HG03439 (cell line): ENCODE measurements at regions not wholly inside any gene's neighbourhood (a gene's known extent, or its start where the extent isn't known, plus 50 kb on each side); places are given as distances from the start of the nearest gene placed in this dataset.
A peak's percentile ranks its signal among the peaks of the same experiment; 100 is the strongest.

Experiments used
- ATAC-seq: cut with Tn5 transposase; IDR thresholded peaks from one replicate; pipeline ENCODE4 v1.9.1; 2021; ENCODE audit warnings: mild to moderate bottlenecking, moderate library complexity; ENCODE audit not compliant: unreplicated experiment

DNA sequence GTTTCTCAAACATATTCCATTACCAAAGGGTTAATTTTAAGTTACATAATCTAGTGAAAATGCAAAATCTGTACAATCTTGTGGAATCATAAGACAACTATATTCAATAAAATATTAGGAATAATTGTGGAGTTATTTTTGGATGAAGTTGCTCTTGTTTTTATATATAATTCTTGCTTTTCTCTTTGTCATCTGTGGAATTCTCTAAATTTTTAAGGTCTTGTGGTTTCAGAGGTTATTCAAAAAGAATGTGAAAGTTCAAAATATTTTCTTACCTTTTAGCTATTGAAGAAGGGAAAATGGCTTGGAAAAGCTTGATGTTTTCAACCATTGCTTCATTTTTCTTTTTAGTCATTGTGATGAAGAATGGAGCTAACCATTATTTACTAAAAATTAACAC lies 552.1 kb downstream of the TFEC start:
- ATAC-seq = no peak

GRCh38 chr7:115477193-115477651 lies 553.3 kb downstream of the TFEC start:
- ATAC-seq = no peak

GRCh38 chr7:115476671-115477181 lies 553.8 kb downstream of the TFEC start:
- ATAC-seq = no peak

DNA sequence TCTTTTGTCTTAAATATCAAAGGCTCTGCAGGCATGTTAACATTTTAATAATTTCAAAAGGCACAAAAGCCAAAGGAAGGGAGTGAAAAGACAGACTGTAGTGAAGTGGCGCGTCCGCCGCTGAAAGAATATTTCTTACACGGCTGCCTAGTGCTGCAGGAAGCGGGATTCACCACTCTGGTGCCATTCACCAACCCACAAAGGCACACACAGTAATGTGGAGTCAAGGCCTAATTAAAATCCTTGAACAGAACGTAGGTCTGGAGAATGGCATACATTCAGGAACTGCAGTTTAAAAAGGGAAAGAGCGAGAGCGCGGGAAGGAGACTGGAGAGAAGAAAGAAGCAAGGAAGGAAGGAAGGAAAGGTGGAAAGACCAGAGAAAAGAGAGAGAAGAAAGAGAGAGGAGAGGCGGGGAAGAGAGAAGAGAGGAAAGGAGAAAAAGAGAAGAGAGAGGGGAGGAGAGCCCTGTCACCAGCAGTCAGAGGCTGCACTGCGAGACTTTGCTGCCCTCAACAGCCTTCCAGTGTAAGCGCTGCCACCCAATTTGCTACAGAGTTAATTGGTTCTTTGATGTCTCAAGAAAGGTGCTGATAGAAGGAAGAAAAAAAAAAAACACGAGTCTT lies 554.0 kb downstream of the MDFIC start:
- no peak for ATAC-seq

DNA sequence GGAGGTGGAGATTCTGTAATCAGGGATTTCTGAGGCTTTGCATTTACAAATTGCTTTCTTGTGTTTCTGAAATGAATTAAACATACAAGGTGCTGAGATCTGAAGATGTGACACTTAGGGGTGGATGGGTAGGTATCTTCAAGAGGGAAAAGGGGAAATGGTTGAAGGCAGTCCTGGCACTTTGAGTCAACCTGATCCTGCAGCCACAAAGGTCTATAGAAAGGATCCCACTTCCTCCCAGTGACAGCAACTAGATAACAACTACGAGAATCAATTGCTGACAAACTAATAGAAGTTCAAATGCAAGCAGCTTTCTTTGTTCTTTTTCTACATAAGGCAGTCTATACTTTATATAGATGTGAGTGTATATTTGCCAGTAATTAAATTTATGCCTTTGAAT lies 553.3 kb downstream of the MDFIC start:
- ATAC-seq = no peak

DNA sequence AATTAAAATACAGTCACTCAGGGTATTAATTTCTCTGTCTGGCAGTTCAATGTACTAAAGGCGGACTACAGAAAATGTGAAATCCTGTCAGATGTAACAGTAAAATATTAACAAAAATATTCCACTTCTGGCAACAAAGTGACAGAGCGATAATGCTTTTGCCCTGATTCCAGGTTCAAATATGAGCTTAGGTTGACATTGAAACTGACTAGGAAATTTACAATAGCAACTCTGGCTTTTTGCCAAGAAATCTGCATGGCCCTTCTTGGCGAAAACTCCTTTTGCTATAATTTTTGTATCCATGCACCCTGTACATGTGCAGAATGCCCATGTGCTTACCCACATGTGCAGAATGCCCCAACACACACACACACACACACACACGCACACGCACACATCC lies 552.2 kb downstream of the MDFIC start:
- no peak for ATAC-seq

DNA sequence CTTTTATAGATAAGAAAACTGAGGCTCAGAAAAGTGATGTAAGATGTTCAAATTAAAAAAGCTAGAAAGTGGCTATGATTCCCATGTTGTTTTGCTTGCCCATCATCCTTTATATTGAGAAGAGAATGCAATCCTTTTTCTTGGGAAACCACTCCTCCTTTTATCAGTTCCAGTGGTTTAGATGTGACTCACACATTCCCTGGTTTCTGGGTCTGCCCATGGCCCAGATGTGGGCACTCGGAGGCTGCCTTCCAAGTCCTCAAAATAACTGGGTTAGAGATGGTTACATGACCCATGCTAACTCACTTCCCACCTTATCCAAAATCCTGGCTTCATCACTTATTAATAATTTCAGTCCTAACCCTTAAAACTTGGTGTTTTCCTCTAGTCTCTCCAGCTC lies 550.0 kb downstream of the MDFIC start:
- ATAC-seq = no peak

GRCh38 chr7:115462301-115463015 lies 540.6 kb downstream of the MDFIC start:
- ATAC-seq = no peak

GRCh38 chr7:115449689-115450088 lies 527.8 kb downstream of the MDFIC start:
- ATAC-seq = no peak

DNA sequence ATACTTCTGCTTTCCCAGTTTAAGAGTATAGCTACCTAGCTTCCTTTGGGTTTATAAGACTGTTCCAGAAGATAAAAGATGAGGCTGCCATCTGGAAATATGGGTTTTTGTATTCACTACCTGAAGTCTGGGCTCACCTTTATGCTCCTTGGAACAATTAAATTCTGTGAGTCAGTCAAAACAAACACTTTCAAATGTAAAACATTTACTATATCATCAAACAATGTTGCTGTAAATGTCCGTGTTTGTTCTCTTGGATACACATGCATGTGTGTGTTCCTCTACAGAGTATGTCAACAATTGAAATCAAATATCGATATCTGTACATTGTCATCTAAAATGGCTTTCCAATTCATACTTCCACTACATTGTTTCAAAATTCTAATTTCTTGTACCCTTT lies 525.6 kb downstream of the MDFIC start:
- no peak for ATAC-seq

DNA sequence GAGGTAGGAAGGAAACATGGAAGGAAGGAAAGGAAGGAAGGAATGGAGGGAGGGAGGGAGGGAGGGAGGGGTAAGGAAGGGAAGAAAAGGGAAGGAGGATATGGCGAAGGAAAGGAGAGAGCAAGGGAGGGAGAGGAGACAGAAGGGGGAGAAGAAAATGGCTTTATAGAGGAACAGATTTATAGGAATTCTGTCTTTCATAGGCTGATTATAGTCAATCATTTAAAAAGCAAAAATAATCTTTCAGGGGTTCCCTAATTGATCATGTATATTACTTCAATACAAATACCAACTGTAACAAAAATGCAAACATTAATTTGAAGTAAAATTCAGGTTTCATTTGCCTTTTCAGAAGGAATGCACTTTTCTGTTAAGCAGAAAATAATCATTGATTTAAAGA lies 519.1 kb downstream of the MDFIC start:
- no peak for ATAC-seq

DNA sequence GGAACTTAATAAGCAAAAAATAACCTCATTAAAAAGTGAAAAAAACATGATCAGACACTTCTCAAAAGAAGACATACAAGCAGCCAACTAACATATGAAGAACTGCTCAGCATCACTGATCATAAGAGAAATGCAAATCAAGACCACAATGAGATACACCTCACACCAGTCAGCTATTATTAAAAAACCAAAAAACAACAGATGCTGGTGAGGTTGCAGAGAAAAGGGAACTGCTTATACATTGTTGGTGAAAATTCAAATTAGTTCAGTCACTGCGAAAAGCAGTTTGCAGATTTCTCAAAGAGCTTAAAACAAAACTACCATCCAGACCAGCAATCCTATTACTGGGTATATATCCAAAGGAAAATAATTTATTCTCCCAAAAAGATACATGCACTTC lies 513.3 kb downstream of the MDFIC start:
- ATAC-seq = peak; percentile 82

- ATAC-seq = no peak
Measured at GRCh38 chr7:115429918-115430317, 508.0 kb downstream of the MDFIC start.

DNA sequence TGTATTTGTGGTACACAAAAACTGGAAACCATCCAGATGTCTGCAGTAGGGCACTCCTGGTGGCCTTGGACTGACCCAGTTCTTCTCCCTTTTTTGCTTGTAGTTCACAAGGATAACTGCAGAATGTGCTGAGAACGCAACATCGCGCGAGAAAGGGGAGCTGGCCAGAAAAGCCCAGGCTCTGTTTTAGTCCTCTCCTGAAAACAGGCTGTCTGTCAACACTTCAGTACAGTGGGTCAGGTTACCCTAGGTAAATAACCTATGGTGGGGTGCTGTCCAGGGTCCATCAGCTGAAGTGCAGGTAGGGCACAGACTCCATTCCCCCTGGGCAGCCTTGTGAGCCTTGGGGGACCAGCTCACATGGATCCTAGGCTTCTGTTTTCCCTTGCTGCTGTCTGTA lies 495.8 kb downstream of the MDFIC start:
- ATAC-seq = no peak

DNA sequence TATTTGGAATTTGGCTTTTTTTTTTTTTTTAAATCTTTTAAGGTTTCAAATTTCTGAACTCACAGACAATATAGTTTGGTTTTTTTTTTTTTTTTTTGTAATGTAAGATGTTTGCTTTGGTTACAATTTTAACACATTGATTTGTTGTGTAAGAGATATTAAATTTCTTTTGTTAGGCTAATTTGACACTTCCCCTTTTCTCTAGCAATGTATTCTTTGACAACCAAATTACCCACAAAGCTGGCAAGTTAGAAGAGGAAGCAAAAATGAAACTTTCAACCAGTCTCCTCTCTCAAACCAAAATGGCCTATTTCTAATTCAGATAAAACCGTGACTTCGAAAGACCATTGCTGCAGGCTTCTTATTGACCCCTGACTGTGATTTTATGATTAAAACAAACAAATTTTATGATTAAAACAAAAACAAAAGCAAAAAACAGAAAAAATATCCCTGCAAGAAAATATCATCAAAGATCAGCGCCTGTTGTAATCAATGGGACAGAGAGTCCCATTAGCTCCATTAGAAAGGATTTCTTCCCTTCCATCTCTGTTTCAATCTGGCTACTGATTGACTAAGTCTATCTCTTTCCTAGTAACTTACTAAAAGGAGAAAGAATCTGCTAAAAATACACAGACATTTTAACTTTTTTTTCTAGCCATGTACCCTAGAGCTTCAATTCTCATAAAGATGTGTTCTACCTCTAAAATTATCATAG lies 489.2 kb downstream of the MDFIC start:
- ATAC-seq = peak; percentile 89

DNA sequence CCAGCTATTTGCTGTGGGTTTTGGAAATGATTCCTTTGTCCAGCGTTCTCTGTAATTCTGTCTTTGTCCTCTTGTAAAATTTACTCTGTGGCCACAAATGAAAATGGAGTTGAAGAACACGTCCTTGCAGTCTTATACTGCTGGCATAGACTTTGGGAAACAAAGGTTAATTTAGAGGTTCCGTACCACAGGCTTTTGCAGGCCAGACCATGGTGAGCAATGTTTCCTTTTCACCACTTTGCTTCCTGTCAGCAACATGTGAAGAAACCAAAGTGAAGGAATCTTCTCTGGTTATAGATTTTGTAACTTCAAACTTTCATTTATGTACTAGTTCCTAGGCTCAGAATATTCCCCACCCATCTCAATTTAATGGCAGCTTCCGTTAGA lies 488.5 kb downstream of the MDFIC start:
- no peak for ATAC-seq

GRCh38 chr7:115409682-115410433 lies 488.0 kb downstream of the MDFIC start:
- ATAC-seq = no peak

DNA sequence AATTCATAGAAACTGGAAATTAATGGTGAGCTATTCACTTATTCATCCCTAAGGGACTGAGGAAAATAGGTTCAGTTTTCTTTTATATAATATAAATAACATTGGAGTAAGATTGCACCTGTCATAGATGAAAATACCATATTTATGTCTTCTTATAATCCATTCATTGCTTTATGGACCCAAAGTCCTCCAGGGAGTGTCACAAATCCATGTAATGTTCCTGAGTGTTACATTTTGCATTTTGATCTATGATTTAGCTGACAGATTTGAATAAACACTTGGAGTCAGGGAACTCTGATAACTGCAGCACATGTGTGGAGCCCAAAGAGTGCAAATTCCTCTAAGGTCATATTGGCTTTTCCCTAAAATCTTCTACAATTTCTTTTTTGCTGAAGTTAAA lies 484.3 kb downstream of the MDFIC start:
- no peak for ATAC-seq

- ATAC-seq = no peak
Measured at GRCh38 chr7:115387137-115387536, 465.2 kb downstream of the MDFIC start.

DNA sequence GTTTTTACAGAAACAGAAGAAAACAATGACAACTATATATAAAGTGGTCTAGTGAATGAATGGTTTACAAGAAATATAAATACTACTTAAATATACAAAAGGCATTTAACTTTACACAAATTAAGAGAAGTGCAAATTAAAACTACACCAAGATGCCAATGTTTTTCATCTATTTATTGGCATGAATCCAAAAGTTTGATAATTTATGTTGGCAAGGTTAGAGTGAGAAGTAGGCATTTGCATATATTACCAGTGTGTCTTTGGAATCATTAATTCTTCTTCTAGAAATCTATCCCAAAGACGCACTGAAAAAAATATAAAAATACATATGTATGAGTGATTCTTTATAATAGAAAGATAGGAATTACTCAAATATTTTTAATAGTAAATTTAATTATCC lies 457.4 kb downstream of the MDFIC start:
- ATAC-seq = no peak

- no peak for ATAC-seq
Measured at GRCh38 chr7:115368998-115369397, 447.1 kb downstream of the MDFIC start.
